ENCODE measurements at regions not wholly inside any gene's neighbourhood (a gene's known extent, or its start where the extent isn't known, plus 50 kb on each side); places are given as distances from the start of the nearest gene placed in this dataset.

- H3K27ac Mint-ChIP-seq (ENCODE audit: unreplicated experiment) = no peak overlapping the region
- TF ChIP-seq CTCF (IDR thresholded peaks at IDR 0.05; ENCODE audit: insufficient read depth, low read depth, low read length) = no peak
- TF ChIP-seq EZH2 (IDR thresholded peaks at IDR 0.05; ENCODE audit: insufficient read depth, low read length) = no peak
- no peak overlapping the region for H3K4me3 Mint-ChIP-seq (ENCODE audit: unreplicated experiment)
- Histone ChIP-seq H3K9ac (ENCODE audit: low read length) (no peak overlapping the region), H2AFZ (ENCODE audit: low read depth, low read length) (no peak overlapping the region), H3K4me3 (ENCODE audit: insufficient read depth, low read depth, low read length) (no peak overlapping the region), H3K27me3 (ENCODE audit: insufficient read depth, low read length) (peaks cover 3% of the 10 kb centered on the region), H3K27ac (ENCODE audit: low read depth, low read length) (no peak overlapping the region), H3K9me3 (ENCODE audit: insufficient read depth, low read depth, low read length) (no peaks in the 10 kb centered on the region), H3K4me1 (ENCODE audit: insufficient read depth, low read length) (peaks cover 3% of the 10 kb centered on the region), H3K79me2 (ENCODE audit: insufficient read depth, low read length) (no peaks in the 10 kb centered on the region), H3K4me2 (ENCODE audit: low read length) (no peak overlapping the region), H4K20me1 (ENCODE audit: insufficient read depth, low read length) (no peaks in the 10 kb centered on the region), H3K36me3 (ENCODE audit: insufficient read depth, low read length) (no peaks in the 10 kb centered on the region)
- H3K9me3 Mint-ChIP-seq (ENCODE audit: unreplicated experiment) = peaks cover 8% of the 10 kb centered on the region
- H3K36me3 Mint-ChIP-seq (ENCODE audit: low read depth, unreplicated experiment) = no peaks in the 10 kb centered on the region
- peaks cover 19% of the 10 kb centered on the region for H3K27me3 Mint-ChIP-seq (ENCODE audit: low read depth, unreplicated experiment)
- DNase-seq (ENCODE audit: low read depth) = no peak
- no peaks in the 10 kb centered on the region for H3K4me1 Mint-ChIP-seq (ENCODE audit: low read depth, unreplicated experiment)
- no peak for FAIRE-seq
These were observed 127.6 kb downstream of the URI1 start for GRCh38 chr19:30069535-30070197.

GRCh38 chr19:30070198-30070967 lies 128.3 kb downstream of the URI1 start:
- Mint-ChIP-seq H3K9me3 (ENCODE audit: unreplicated experiment) (peaks cover 7% of the 10 kb centered on the region), H3K27ac (ENCODE audit: unreplicated experiment) (no peak overlapping the region), H3K4me1 (ENCODE audit: low read depth, unreplicated experiment) (no peaks in the 10 kb centered on the region), H3K36me3 (ENCODE audit: low read depth, unreplicated experiment) (no peaks in the 10 kb centered on the region), H3K4me3 (ENCODE audit: unreplicated experiment) (no peak overlapping the region), H3K27me3 (ENCODE audit: low read depth, unreplicated experiment) (peaks cover 18% of the 10 kb centered on the region)
- no peak overlapping the region for H3K27ac ChIP-seq (ENCODE audit: low read depth, low read length)
- H3K4me2 ChIP-seq (ENCODE audit: low read length) = no peak overlapping the region
- peaks cover 5% of the 10 kb centered on the region for H3K4me1 ChIP-seq (ENCODE audit: insufficient read depth, low read length)
- H3K9me3 ChIP-seq (ENCODE audit: insufficient read depth, low read depth, low read length) = no peaks in the 10 kb centered on the region
- DNase-seq (ENCODE audit: low read depth) = no peak
- no peak overlapping the region for H2AFZ ChIP-seq (ENCODE audit: low read depth, low read length)
- no peak overlapping the region for H3K9ac ChIP-seq (ENCODE audit: low read length)
- H3K36me3 ChIP-seq (ENCODE audit: insufficient read depth, low read length) = no peaks in the 10 kb centered on the region
- no peaks in the 10 kb centered on the region for H4K20me1 ChIP-seq (ENCODE audit: insufficient read depth, low read length)
- no peaks in the 10 kb centered on the region for H3K79me2 ChIP-seq (ENCODE audit: insufficient read depth, low read length)
- no peak for FAIRE-seq
- no peak overlapping the region for H3K4me3 ChIP-seq (ENCODE audit: insufficient read depth, low read depth, low read length)
- no peak for TF ChIP-seq CTCF (IDR thresholded peaks at IDR 0.05; ENCODE audit: insufficient read depth, low read depth, low read length)
- H3K27me3 ChIP-seq (ENCODE audit: insufficient read depth, low read length) = peaks cover 3% of the 10 kb centered on the region
